Thoracic aorta (tissue), 2 donors: ENCODE measurements at regions not wholly inside any gene's neighbourhood (a gene's known extent, or its start where the extent isn't known, plus 50 kb on each side); places are given as distances from the start of the nearest gene placed in this dataset.
"Not testable (repeated sequence)": the region's sequence is repeated elsewhere in the genome, so short reads cannot be mapped to it uniquely, and the experiment has no call there.

ENCODE experiments used
- ATAC-seq: fragments of 150-250 bp; one replicate; pipeline ENCODE4 v1.8.0; 2017; ENCODE audit warnings: low read depth; ENCODE audit not compliant: insufficient number of reproducible peaks, low FRiP score
- DNase-seq: peaks from one replicate; pipeline ENCODE4 v3.0.0-alpha.2; 2020; ENCODE audit warnings: low spot score
- H3K27ac ChIP-seq, 2 donors: fragments of 200-600 bp; sonication (generic); 1 replicate in 1 of 2; 2 replicates in 1 of 2; pipeline ENCODE4 v1.5.1; 2016; ENCODE audit warnings: mild to moderate bottlenecking in 2 of 2, moderate library complexity in 2 of 2
- H3K27me3 ChIP-seq: fragments of 200-600 bp; sonication (generic); replicated peaks from 2 replicates; pipeline ENCODE4 v1.6.0; 2016; ENCODE audit warnings: mild to moderate bottlenecking; ENCODE audit not compliant: insufficient read depth
- H3K36me3 ChIP-seq: fragments of 200-600 bp; sonication (generic); one replicate; pipeline ENCODE4 v1.5.1; 2016
- H3K4me1 ChIP-seq, 2 donors: fragments of 200-600 bp; sonication (generic); 1 replicate in 1 of 2; 2 replicates in 1 of 2; pipeline versions ENCODE4 v1.5.1 to v1.6.0; 2016; ENCODE audit warnings: low read depth in 2 of 2, mild to moderate bottlenecking in 1 of 2; ENCODE audit not compliant: control insufficient read depth in 1 of 2
- H3K4me3 ChIP-seq: fragments of 200-600 bp; sonication (generic); 2 replicates; pipeline ENCODE4 v1.5.1; 2016; ENCODE audit warnings: mild to moderate bottlenecking
- H3K9me3 ChIP-seq: fragments of 200-600 bp; sonication (generic); 2 replicates; pipeline ENCODE4 v1.5.1; 2016
- CTCF ChIP-seq: fragments of 200-600 bp; sonication (generic); IDR thresholded peaks from one replicate; pipeline ENCODE4 v1.5.1; 2019; ENCODE audit warnings: antibody characterized with exemption

DNA sequence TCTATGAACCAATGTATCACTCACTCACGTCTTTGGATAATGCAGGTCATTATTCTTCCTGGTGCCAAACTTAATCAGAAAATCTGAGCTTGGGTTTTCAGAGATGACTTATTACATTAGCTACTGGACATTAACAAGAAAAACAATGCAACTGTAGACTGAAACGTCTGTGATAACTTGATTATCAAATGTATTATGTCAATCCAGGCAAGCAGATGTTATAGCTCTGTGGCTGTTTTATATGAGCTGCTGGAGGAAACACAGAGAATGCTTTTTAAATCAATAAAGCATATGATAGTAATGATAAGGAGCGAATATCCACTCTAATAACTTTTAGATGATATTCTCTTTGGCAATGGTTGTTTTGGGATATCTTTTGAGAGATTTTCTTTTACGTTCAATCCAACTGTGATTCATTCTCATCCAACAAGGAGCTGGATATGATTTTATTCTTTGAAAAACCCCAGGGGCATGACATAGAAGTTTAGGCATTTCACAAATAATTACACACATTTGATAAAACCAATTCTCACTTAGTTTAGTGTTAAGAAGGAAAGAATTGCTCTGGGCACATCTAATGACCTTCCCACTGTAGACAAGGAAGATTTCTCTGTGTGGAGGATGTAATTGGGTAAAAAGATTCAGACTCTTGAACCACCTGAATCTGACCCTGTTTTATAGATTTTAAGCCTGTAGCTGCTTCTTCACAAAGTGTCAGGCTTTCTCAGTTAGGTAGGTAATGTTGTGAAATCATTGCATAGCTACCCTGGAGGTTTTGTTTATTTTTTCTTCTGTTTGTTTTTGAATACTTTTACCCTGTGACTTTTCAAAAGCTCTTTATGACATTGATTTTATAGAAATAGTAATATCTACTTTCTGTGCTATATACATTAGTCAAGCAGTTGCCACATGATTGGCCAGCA is 1124.7 kb downstream of the DNAJB9 start:
- no peak for TF ChIP-seq CTCF
- no peaks in the 10 kb centered on the region for H3K9me3 ChIP-seq
- no peak overlapping the region for H3K4me3 ChIP-seq
- H3K27ac ChIP-seq = no peak overlapping the region
- H3K4me1 ChIP-seq = no peaks in the 10 kb centered on the region
- H3K27me3 ChIP-seq = no peaks in the 10 kb centered on the region
- ATAC-seq = no peak
- no peak for DNase-seq
- H3K36me3 ChIP-seq = no peaks in the 10 kb centered on the region

DNA sequence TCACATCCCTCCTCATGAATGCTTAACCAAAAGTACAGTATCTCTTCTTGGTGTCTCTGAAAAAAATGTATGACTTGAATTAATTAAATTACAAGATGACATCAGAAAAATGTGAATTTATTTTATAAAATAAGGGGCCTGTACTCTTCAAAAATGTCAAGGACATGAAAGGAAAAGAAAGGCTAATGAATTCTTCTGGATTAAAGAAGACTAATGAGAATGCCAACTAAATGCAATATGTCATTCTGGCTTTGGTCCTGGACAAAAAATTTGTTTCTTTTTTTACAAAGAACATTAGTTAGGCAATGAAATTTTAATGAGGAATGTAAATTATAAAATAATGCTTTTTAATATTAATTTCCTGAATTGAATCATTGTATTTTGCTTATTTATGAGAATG is 1125.7 kb downstream of the DNAJB9 start:
- Histone ChIP-seq H3K27me3 (no peaks in the 10 kb centered on the region), H3K27ac (no peak overlapping the region), H3K4me1 (no peaks in the 10 kb centered on the region), H3K4me3 (no peak overlapping the region), H3K36me3 (no peaks in the 10 kb centered on the region), H3K9me3 (no peaks in the 10 kb centered on the region)
- DNase-seq (no peak), ATAC-seq (no peak)
- no peak for TF ChIP-seq CTCF

- Histone ChIP-seq H3K27ac (no peak overlapping the region), H3K4me1 (no peaks in the 10 kb centered on the region), H3K27me3 (no peaks in the 10 kb centered on the region), H3K9me3 (no peaks in the 10 kb centered on the region), H3K36me3 (no peaks in the 10 kb centered on the region), H3K4me3 (no peak overlapping the region)
- TF ChIP-seq CTCF = no peak
- DNase-seq (no peak), ATAC-seq (no peak)
Measured at GRCh38 chr7:109696723-109697122, 1127.0 kb downstream of the DNAJB9 start.

DNA sequence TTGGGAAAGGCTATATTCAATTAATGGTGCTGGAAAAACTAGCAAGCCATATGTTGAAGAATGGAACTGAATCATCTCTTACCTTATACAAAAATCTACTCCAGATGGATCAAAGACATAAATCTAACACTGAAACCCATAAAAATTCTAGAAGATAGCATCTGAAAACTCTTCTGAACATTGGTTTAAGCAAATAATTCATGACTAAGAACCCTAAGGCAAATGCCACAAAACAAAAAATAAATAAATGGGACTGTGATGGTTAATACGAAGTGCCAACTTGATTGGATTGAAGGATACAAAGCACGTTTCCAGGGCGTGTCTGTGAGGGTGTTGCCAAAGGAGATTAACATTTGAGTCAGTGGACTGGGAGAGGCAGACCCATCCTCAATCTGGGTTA is 1130.0 kb downstream of the DNAJB9 start:
- TF ChIP-seq CTCF = no peak
- DNase-seq = no peak
- H3K4me3 ChIP-seq = no peak overlapping the region
- no peaks in the 10 kb centered on the region for H3K4me1 ChIP-seq
- H3K36me3 ChIP-seq = no peaks in the 10 kb centered on the region
- no peaks in the 10 kb centered on the region for H3K9me3 ChIP-seq
- ATAC-seq = no peak
- no peak overlapping the region for H3K27ac ChIP-seq
- no peaks in the 10 kb centered on the region for H3K27me3 ChIP-seq

GRCh38 chr7:109713366-109713765 is 1143.7 kb downstream of the DNAJB9 start:
- DNase-seq = no peak
- Histone ChIP-seq H3K4me3 (no peak overlapping the region), H3K4me1 (no peaks in the 10 kb centered on the region), H3K9me3 (no peaks in the 10 kb centered on the region), H3K27me3 (no peaks in the 10 kb centered on the region), H3K36me3 (no peaks in the 10 kb centered on the region), H3K27ac (no peak overlapping the region)
- ATAC-seq = no peak
- no peak for TF ChIP-seq CTCF

DNA sequence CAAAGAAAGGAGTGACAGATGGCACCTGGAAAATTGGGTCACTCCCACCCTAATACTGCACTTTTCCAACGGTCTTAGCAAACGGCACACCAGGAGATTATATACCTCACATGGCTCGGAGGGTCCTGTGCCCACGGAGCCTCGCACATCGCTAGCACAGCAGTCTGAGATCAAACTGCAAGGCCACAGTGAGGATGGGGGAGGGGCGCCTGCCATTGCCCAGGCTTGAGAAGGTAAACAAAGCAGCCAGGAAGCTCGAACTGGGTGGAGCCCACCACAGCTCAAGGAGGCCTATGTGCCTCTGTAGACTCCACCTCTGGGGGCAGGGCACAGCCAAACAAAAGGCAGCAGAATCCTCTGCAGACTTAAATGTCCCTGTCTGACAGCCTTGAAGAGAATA is 1149.7 kb downstream of the DNAJB9 start:
- not testable (repeated sequence) for H3K4me1 ChIP-seq, H3K9me3 ChIP-seq, DNase-seq, H3K36me3 ChIP-seq, H3K4me3 ChIP-seq, H3K27ac ChIP-seq, H3K27me3 ChIP-seq, ATAC-seq
